NB4 (cell line): ENCODE measurements at regions not wholly inside any gene's neighbourhood (a gene's known extent, or its start where the extent isn't known, plus 50 kb on each side); places are given as distances from the start of the nearest gene placed in this dataset.

Source experiments
- DNase-seq: peaks from one replicate; pipeline ENCODE4 v3.0.0; 2010; ENCODE audit warnings: low read depth
- H3K4me3 ChIP-seq: one replicate; pipeline ENCODE4 v1.5.1; 2011; ENCODE audit warnings: mild to moderate bottlenecking, low read depth, low read length, moderate library complexity
- MYC ChIP-seq: IDR thresholded peaks from 2 replicates; pipeline ENCODE4 v1.6.1; 2011; ENCODE audit warnings: low read depth, low read length
- POLR2A ChIP-seq: IDR thresholded peaks from 2 replicates; pipeline ENCODE4 v1.6.1; 2011; ENCODE audit warnings: mild to moderate bottlenecking; ENCODE audit not compliant: insufficient read length; ENCODE audit errors: extremely low read depth
- TF ChIP-seq, protein P1 (sequence below): IDR thresholded peaks from 2 replicates; pipeline ENCODE4 v1.6.1; 2011; ENCODE audit warnings: low read depth, low read length
- TF ChIP-seq, protein P2 (sequence below): IDR thresholded peaks from one replicate; pipeline ENCODE4 v1.5.1; 2012; ENCODE audit warnings: low read depth, low read length

DNA sequence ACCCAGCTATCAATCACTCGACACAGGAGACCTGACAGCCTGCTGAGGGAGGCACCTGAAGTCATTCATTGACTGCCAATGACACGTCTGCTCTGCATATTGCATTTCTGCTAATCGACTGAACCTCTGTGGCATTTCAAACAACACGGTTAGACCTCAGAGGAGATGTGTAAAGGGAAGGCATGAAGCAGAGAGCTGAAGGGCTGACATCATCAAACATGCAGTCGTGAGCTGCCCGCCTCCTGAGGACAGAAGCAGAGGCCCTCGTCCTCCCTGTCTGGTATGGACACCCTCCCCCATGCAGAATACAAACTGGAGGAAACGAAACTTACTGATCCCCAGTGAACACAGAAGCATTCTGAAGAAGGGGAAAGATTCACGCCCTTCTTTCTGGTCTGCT is 462.6 kb upstream of the MGMT start:
- H3K4me3 ChIP-seq, result no peak overlapping the region
- TF ChIP-seq MYC (no peak), POLR2A (no peak)
- TF ChIP-seq, protein P1, sequence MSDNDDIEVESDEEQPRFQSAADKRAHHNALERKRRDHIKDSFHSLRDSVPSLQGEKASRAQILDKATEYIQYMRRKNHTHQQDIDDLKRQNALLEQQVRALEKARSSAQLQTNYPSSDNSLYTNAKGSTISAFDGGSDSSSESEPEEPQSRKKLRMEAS, result no peak
- TF ChIP-seq, protein P2, sequence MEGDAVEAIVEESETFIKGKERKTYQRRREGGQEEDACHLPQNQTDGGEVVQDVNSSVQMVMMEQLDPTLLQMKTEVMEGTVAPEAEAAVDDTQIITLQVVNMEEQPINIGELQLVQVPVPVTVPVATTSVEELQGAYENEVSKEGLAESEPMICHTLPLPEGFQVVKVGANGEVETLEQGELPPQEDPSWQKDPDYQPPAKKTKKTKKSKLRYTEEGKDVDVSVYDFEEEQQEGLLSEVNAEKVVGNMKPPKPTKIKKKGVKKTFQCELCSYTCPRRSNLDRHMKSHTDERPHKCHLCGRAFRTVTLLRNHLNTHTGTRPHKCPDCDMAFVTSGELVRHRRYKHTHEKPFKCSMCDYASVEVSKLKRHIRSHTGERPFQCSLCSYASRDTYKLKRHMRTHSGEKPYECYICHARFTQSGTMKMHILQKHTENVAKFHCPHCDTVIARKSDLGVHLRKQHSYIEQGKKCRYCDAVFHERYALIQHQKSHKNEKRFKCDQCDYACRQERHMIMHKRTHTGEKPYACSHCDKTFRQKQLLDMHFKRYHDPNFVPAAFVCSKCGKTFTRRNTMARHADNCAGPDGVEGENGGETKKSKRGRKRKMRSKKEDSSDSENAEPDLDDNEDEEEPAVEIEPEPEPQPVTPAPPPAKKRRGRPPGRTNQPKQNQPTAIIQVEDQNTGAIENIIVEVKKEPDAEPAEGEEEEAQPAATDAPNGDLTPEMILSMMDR, result no peak
- DNase-seq, result no peak

DNA sequence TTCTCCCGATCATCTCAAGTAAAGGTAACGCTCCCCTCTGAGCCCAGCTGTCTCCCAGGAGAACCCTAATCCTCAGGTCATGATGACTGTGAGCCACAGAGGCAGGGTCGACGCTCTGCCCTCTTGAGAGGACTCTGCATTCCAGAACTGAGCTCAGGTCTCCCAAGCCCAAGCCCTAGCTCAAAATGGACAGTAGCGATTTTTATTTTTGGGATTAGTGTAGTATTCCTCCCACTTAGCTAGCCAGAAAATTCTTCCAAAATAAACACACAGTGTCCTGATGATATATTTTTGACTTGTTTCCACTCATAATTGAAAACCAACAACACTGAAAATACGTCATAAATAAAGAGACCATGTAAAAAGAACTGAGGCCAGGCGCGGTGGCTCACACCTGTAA is 462.0 kb upstream of the MGMT start:
- no peak for DNase-seq
- H3K4me3 ChIP-seq, result no peak overlapping the region
- TF ChIP-seq, protein P1, result no peak
- no peak for TF ChIP-seq POLR2A

DNA sequence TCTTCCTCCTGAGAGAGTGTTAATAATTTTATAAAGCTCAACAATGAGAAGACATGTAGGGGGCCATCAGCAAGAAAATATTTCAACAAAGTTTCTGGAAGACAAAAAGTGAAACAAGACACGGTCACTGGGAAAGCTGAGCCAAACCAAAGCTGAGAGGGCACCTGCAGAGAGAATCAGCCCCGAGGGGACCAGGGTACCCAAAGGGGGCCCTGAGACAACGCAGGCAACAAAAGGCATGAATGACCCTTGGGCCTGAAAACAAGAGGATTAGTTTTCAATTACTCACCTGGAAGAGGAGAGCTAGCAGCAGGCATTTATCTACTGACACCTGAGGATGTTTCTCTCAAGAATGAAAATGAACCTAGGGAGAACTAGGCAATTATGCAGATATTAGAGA is 461.2 kb upstream of the MGMT start:
- DNase-seq, result no peak
- H3K4me3 ChIP-seq, result no peak overlapping the region
- TF ChIP-seq, protein P2, result no peak
- TF ChIP-seq POLR2A (no peak), MYC (no peak)
- TF ChIP-seq, protein P1, result no peak

DNA sequence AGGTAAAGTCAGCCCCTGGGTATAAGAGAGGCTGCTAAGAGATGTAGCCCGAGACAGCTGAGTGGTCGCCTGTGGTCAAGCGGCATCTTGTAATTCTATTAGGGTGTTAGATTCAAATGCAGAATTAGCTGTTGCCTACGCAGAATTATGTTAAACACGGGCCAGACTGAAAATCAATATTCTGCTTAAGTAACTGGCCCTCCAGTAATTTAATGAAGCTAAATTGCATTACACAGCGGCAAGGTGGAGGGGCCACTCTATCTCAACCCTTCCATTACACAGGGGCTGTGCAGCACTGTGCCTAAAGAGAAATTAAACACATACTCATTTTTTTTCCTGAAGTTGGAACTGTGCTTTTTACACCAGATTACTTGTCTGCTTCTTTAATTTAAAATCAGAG is 448.5 kb upstream of the MGMT start:
- no peak for DNase-seq
- TF ChIP-seq MYC, result no peak
- TF ChIP-seq, protein P1, result no peak
- TF ChIP-seq POLR2A, result no peak
- TF ChIP-seq, protein P2, result no peak
- H3K4me3 ChIP-seq, result no peak overlapping the region

DNA sequence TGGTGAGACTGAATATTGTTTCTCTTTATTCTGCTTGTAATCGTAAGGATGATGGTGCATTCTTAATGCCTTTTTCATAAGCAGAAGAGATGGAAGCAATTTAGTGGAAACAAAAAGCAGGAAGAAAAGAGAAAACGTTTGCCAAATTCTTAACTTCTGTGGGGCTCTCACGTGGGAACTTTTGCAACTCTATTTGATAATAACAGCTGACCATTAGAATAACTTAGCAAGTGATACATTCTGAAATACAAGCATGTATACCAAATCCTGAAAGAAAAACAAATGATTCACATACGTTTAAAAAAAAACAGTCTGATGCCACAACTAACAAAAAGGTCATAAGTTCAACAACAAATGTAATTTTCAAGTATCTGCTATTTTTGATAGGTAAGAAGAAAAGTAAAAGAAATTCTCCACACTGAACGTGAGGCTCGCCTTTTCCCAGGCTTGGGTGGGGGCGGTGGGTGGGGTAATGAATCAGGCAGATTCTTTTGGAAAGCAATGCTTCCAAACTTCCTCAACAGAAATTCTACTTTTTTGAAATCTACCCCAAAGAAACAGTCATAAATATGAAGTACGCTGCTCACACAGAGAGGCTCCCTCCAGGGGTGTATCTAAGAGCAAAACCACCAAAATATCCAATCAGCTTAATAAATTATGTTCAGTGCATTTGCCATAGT is 446.2 kb upstream of the MGMT start:
- no peak overlapping the region for H3K4me3 ChIP-seq
- TF ChIP-seq POLR2A (no peak), MYC (no peak)
- TF ChIP-seq, protein P1, result no peak
- TF ChIP-seq, protein P2, result no peak
- no peak for DNase-seq

DNA sequence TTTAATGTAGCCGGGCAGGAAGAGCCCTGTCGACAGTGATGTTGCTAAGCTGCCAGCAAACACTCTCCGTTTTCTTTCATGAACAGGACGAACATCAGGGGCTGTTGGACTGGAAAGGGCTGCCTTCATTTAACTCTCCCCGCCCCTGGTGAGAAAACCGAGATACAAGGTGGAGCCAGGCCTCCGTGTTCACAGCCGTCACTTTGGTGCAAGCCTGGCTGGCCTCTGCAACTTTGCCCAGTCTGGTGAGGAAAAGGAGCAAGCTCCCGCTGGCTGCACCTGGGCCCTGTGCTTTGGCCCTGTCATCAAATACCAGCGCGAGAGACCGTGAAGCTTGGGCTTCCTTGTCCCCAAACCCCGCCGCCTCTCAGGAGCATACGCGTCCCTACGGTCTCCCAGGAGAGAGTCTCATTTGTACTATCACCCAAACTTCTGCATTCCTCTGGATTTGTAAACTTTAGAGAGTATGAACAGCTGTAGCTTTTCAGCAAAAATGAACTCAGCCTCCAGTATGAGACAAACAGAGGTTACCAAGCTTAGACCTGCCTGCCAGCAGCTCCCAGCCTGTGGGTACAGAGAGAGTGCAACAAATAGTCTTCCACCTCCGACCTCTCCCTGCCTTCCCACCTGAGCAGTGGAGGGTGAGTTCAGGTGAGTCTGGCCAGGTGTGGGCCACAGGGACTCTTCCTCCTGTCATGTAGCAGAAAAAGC is 445.3 kb upstream of the MGMT start:
- TF ChIP-seq, protein P1, result no peak
- TF ChIP-seq MYC (no peak), POLR2A (no peak)
- TF ChIP-seq, protein P2, result no peak
- no peak for DNase-seq

More for the DNA sequence above, 445.3 kb upstream of the MGMT start:
- no peak overlapping the region for H3K4me3 ChIP-seq
